Astrocyte of the cerebellum (primary cell): ENCODE measurements at regions not wholly inside any gene's neighbourhood (a gene's known extent, or its start where the extent isn't known, plus 50 kb on each side); places are given as distances from the start of the nearest gene placed in this dataset.

Experiments used
- DNase-seq: peaks from one replicate; pipeline ENCODE4 v3.0.0-alpha.2; 2011; ENCODE audit warnings: low read depth
- H3K4me3 ChIP-seq: 2 replicates; pipeline ENCODE4 v1.5.1; 2011; ENCODE audit warnings: mild to moderate bottlenecking, low read depth, low read length, moderate library complexity
- in situ Hi-C: cut with HindIII; loops from 2 replicates; pipeline ENCODE4 v1.10.0; 2017; ENCODE audit warnings: low sequenced_read_pairs
- TF ChIP-seq, protein P1 (sequence below): IDR thresholded peaks from 2 replicates; pipeline ENCODE4 v1.5.1; 2012; ENCODE audit warnings: low read length, low read depth, moderate library complexity, mild to moderate bottlenecking; ENCODE audit errors: missing control alignments

DNA sequence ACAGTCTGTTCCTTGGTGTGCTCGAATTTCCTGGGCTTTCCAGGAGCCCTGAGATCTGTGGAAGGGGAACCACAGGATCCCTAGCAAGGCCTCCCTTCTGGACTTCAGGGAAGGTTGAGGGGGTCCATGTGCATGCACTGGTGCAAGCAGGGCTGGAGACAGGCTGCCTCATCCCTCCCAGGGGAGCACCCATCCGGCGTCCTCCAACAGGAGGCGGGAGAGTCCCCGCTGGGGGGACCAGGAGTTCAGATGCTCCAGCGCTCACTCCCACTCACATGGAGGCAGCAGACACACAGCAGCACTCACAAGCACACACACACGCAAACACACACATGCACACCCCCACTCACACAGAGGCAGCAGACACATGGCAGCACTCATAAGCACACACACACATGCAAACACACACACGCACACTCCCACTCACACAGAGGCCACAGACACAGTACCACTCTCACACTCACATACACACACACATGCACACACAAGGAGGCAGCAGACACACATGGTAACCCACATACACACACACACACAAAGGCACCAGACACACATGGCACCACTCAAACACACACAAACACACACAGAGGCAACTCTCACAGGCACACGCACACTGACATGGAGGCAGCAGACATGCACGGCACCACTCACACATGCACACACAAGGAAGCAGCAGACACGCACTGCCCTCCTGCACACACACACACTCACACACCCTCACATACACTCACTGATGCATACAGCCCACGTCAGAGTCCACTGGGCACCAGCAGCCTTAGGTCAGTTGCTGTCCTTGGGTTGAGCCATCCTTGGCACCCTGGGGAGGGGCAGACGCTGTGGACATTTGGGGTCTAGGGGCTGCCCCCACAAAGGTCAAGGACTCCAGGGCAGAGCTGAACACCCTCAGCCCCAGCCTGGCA, 247.0 kb upstream of the PPP2R2D start:
- DNase-seq = no peak
- in situ Hi-C loops = no loop called here
- H3K4me3 ChIP-seq = no peak overlapping the region
- TF ChIP-seq, protein P1, sequence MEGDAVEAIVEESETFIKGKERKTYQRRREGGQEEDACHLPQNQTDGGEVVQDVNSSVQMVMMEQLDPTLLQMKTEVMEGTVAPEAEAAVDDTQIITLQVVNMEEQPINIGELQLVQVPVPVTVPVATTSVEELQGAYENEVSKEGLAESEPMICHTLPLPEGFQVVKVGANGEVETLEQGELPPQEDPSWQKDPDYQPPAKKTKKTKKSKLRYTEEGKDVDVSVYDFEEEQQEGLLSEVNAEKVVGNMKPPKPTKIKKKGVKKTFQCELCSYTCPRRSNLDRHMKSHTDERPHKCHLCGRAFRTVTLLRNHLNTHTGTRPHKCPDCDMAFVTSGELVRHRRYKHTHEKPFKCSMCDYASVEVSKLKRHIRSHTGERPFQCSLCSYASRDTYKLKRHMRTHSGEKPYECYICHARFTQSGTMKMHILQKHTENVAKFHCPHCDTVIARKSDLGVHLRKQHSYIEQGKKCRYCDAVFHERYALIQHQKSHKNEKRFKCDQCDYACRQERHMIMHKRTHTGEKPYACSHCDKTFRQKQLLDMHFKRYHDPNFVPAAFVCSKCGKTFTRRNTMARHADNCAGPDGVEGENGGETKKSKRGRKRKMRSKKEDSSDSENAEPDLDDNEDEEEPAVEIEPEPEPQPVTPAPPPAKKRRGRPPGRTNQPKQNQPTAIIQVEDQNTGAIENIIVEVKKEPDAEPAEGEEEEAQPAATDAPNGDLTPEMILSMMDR = no peak

DNA sequence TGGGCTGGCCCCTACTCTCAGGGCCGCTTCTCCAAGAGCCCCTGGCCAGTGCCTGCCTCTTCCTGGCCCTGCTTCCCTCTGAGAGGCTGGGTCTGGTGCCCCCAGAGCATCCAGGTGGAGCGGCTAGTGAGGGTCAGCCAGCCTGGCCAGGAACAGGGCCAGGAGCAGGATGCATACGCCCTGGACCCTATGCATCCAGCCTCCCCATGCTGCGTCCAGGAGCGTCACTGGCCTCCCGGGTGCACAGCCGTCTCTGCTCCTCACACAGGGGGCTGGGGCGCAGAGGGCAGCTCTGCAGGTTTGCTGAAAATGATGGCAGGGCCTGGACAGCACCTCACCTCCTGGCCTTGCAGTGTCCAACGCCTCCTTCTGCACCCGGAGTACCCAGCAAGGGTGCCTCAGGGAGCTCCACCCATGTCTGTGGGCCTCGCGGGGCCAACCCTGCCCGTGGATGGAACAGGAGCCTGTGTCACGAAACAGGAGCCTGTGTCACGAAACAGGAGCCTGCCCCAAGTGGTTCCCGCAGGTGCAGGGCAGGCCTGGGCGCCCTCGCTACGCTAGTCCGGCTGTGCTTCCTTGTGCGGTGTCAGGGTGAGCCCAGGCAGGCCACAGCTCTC, 246.2 kb upstream of the PPP2R2D start:
- in situ Hi-C loops = no loop called here
- TF ChIP-seq, protein P1 = no peak

DNA sequence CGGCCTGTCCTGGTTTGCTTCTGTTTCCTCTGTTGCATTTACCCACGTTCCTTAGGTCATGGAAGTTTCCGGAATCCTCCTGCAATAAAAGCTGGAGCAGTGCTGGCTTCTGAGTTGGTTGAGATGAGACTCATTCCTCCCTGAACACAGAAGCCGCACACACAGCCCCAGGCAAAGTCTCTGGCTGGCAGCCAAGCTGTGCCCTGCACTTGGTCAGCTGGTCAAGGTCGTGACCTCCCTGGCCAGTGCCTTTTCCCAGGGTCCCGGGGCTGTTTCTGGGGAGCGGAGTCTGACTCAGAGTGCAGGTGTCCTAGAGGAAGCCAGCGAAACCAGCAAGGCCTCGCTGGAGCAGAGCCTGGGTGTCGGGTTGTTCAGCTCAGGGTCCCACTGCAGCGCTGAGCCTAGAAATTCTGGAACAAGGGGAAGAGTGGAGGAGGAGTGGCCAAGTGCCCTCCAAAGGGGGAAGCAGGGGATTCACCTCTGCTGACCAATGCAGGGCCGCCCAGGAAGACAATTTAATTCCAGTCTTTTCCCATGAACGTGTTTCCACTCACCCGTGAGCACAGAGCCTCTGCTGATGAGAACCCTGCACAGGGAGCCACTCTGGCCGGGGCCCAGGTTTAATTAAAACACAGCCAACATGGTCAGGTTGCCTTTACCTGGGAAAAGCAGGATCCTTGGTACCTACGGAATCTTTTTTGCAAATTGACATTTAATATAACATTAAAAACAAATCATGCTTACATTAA, 245.5 kb upstream of the PPP2R2D start:
- no peak overlapping the region for H3K4me3 ChIP-seq
- in situ Hi-C loops = no loop called here
- DNase-seq = no peak
- TF ChIP-seq, protein P1 = no peak

More for the DNA sequence above, 246.2 kb upstream of the PPP2R2D start:
- H3K4me3 ChIP-seq = no peak overlapping the region
- DNase-seq = no peak

DNA sequence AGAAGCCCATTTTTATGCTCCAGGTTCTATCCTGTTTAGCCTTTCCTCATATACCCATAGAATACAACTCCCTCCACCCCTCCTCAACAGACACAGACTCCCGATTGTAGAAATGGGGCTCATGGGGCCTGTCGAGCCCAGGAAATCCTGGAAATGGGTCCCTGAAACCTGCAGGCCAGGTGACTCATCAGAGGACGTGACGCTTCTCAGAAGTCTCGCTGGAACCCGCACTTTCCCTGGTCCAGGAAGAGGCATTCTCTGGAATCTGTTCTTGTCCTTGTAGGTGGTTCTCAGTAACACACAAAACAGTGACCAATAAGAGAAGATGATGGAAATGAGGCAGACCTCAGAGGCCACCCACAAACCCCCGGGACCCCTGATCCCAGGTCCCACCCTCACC, 244.8 kb upstream of the PPP2R2D start:
- in situ Hi-C loops = no loop called here
- TF ChIP-seq, protein P1 = no peak
- no peak overlapping the region for H3K4me3 ChIP-seq
- no peak for DNase-seq

DNA sequence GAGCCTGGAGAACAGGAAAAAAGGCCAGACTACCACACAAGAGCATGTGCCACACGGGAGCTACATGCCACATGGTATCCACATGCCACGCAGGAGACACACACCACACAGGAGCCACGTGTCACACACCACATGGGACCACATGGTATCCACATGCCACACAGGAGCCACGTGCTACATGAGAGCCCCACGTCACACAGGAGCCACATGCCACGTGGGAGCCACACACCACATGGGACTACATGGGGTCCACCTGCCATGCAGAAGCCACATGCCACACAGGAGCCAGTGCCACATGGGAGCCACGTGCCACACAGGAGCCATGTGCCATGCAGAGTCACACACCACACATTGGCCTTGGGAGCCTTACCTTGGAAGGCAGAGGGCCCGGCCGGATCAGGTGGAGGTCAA, 244.4 kb upstream of the PPP2R2D start:
- no peak overlapping the region for H3K4me3 ChIP-seq
- in situ Hi-C loops = no loop called here
- TF ChIP-seq, protein P1 = no peak
- no peak for DNase-seq

DNA sequence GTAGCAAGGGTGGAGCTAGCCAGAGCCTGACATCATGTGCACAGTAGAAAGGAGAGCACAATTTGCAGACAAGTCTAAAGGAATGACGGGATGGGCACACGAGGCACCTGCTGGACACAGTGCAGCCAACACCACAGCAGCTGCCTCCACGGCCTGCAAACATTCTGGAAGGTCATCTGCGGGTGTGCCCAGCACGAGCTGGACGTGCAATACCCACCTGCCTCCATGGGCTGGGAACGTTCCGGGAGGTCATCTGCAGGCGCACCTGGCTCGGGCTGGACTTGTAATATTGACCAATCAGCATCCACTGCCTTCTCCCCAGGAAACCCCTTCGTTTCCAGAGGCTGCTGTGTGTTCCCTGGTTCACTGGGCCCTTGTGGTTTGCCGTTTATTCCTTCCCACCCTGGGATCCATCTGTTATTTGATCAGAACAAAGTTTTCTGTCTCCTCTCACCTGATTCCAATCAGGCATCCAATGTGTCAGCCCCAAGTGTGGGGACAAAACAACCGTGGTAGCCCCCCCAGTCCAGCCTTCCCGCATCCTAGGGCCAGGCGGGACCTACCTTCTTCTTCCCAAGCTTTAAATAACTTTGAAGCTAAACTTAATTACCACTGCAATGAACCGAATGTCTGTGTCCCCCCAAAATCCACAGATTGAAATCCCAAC, 243.4 kb upstream of the PPP2R2D start:
- TF ChIP-seq, protein P1 = no peak
- H3K4me3 ChIP-seq = no peak overlapping the region
- in situ Hi-C loops = no loop called here
- DNase-seq = no peak
